ENCODE measurements at regions not wholly inside any gene's neighbourhood (a gene's known extent, or its start where the extent isn't known, plus 50 kb on each side); places are given as distances from the start of the nearest gene placed in this dataset.
A peak's percentile ranks its signal among the peaks of the same experiment; 100 is the strongest.
"Not testable (repeated sequence)": the region's sequence is repeated elsewhere in the genome, so short reads cannot be mapped to it uniquely, and the experiment has no call there.

- Histone ChIP-seq H3K27ac (ENCODE audit: low read length) (no peak overlapping the region), H3K36me3 (ENCODE audit: control insufficient read depth, low read depth, low read length) (no peaks in the 10 kb centered on the region), H3K9ac (ENCODE audit: low read length) (no peak overlapping the region), H3K9me3 (ENCODE audit: control insufficient read depth, low read depth, low read length) (no peaks in the 10 kb centered on the region), H3K4me3 (ENCODE audit: low read length) (no peak overlapping the region), H3K4me1 (ENCODE audit: control insufficient read depth, low read depth, low read length) (no peaks in the 10 kb centered on the region), H3K27me3 (ENCODE audit: control insufficient read depth, insufficient read depth, low read length) (no peaks in the 10 kb centered on the region)
Observed at GRCh38 chr6:78618970-78619369, 248.4 kb upstream of the IRAK1BP1 start.

GRCh38 chr6:78623554-78623953 lies 243.8 kb upstream of the IRAK1BP1 start:
- no peaks in the 10 kb centered on the region for H3K4me1 ChIP-seq (ENCODE audit: control insufficient read depth, low read depth, low read length)
- no peaks in the 10 kb centered on the region for H3K36me3 ChIP-seq (ENCODE audit: control insufficient read depth, low read depth, low read length)
- no peak overlapping the region for H3K9ac ChIP-seq (ENCODE audit: low read length)
- H3K27ac ChIP-seq (ENCODE audit: low read length): no peak overlapping the region
- no peaks in the 10 kb centered on the region for H3K27me3 ChIP-seq (ENCODE audit: control insufficient read depth, insufficient read depth, low read length)
- H3K4me3 ChIP-seq (ENCODE audit: low read length): no peak overlapping the region
- H3K9me3 ChIP-seq (ENCODE audit: control insufficient read depth, low read depth, low read length): no peaks in the 10 kb centered on the region

GRCh38 chr6:78629154-78629721 lies 238.1 kb upstream of the IRAK1BP1 start:
- Histone ChIP-seq H3K9me3 (ENCODE audit: control insufficient read depth, low read depth, low read length) (no peaks in the 10 kb centered on the region), H3K27ac (ENCODE audit: low read length) (no peak overlapping the region), H3K4me1 (ENCODE audit: control insufficient read depth, low read depth, low read length) (no peaks in the 10 kb centered on the region), H3K36me3 (ENCODE audit: control insufficient read depth, low read depth, low read length) (no peaks in the 10 kb centered on the region), H3K4me3 (ENCODE audit: low read length) (no peak overlapping the region), H3K27me3 (ENCODE audit: control insufficient read depth, insufficient read depth, low read length) (no peaks in the 10 kb centered on the region), H3K9ac (ENCODE audit: low read length) (no peak overlapping the region)

GRCh38 chr6:78629836-78630235 lies 237.5 kb upstream of the IRAK1BP1 start:
- H3K9me3 ChIP-seq (ENCODE audit: control insufficient read depth, low read depth, low read length): no peaks in the 10 kb centered on the region
- no peaks in the 10 kb centered on the region for H3K4me1 ChIP-seq (ENCODE audit: control insufficient read depth, low read depth, low read length)
- H3K27me3 ChIP-seq (ENCODE audit: control insufficient read depth, insufficient read depth, low read length): no peaks in the 10 kb centered on the region
- no peaks in the 10 kb centered on the region for H3K36me3 ChIP-seq (ENCODE audit: control insufficient read depth, low read depth, low read length)
- H3K9ac ChIP-seq (ENCODE audit: low read length): no peak overlapping the region
- no peak overlapping the region for H3K4me3 ChIP-seq (ENCODE audit: low read length)
- no peak overlapping the region for H3K27ac ChIP-seq (ENCODE audit: low read length)

- Histone ChIP-seq H3K9ac (ENCODE audit: low read length) (no peak overlapping the region), H3K27me3 (ENCODE audit: control insufficient read depth, insufficient read depth, low read length) (no peaks in the 10 kb centered on the region), H3K4me3 (ENCODE audit: low read length) (no peak overlapping the region), H3K36me3 (ENCODE audit: control insufficient read depth, low read depth, low read length) (no peaks in the 10 kb centered on the region), H3K27ac (ENCODE audit: low read length) (no peak overlapping the region), H3K4me1 (ENCODE audit: control insufficient read depth, low read depth, low read length) (no peaks in the 10 kb centered on the region), H3K9me3 (ENCODE audit: control insufficient read depth, low read depth, low read length) (no peaks in the 10 kb centered on the region)
Observed at GRCh38 chr6:78631976-78632375, 235.4 kb upstream of the IRAK1BP1 start.

GRCh38 chr6:78639111-78640110 lies 227.9 kb upstream of the IRAK1BP1 start:
- no peaks in the 10 kb centered on the region for H3K4me1 ChIP-seq (ENCODE audit: control insufficient read depth, low read depth, low read length)
- no peaks in the 10 kb centered on the region for H3K27me3 ChIP-seq (ENCODE audit: control insufficient read depth, insufficient read depth, low read length)
- H3K9ac ChIP-seq (ENCODE audit: low read length): no peak overlapping the region
- no peaks in the 10 kb centered on the region for H3K36me3 ChIP-seq (ENCODE audit: control insufficient read depth, low read depth, low read length)
- H3K9me3 ChIP-seq (ENCODE audit: control insufficient read depth, low read depth, low read length): no peaks in the 10 kb centered on the region
- H3K4me3 ChIP-seq (ENCODE audit: low read length): no peak overlapping the region
- no peak overlapping the region for H3K27ac ChIP-seq (ENCODE audit: low read length)

- H3K9me3 ChIP-seq (ENCODE audit: control insufficient read depth, low read depth, low read length); H3K36me3 ChIP-seq (ENCODE audit: control insufficient read depth, low read depth, low read length); H3K27me3 ChIP-seq (ENCODE audit: control insufficient read depth, insufficient read depth, low read length); H3K4me1 ChIP-seq (ENCODE audit: control insufficient read depth, low read depth, low read length); H3K27ac ChIP-seq (ENCODE audit: low read length); H3K4me3 ChIP-seq (ENCODE audit: low read length); H3K9ac ChIP-seq (ENCODE audit: low read length): not testable (repeated sequence)
Observed at GRCh38 chr6:78643976-78644375, 223.4 kb upstream of the IRAK1BP1 start.

- H3K9me3 ChIP-seq (ENCODE audit: control insufficient read depth, low read depth, low read length); H3K4me1 ChIP-seq (ENCODE audit: control insufficient read depth, low read depth, low read length); H3K27me3 ChIP-seq (ENCODE audit: control insufficient read depth, insufficient read depth, low read length); H3K27ac ChIP-seq (ENCODE audit: low read length); H3K36me3 ChIP-seq (ENCODE audit: control insufficient read depth, low read depth, low read length); H3K9ac ChIP-seq (ENCODE audit: low read length): not testable (repeated sequence)
- H3K4me3 ChIP-seq (ENCODE audit: low read length): peak overlapping the region; percentile 27
Observed at GRCh38 chr6:78646542-78647415, 220.6 kb upstream of the IRAK1BP1 start.

- not testable (repeated sequence) for H3K27me3 ChIP-seq (ENCODE audit: control insufficient read depth, insufficient read depth, low read length); H3K9me3 ChIP-seq (ENCODE audit: control insufficient read depth, low read depth, low read length)
- H3K4me1 ChIP-seq (ENCODE audit: control insufficient read depth, low read depth, low read length): peaks cover 10% of the 10 kb centered on the region
Observed at GRCh38 chr6:78665819-78666218, 201.5 kb upstream of the IRAK1BP1 start.

GRCh38 chr6:78666764-78667163 lies 200.6 kb upstream of the IRAK1BP1 start:
- no peak overlapping the region for H3K4me3 ChIP-seq (ENCODE audit: low read length)
- H3K27ac ChIP-seq (ENCODE audit: low read length): no peak overlapping the region
- no peaks in the 10 kb centered on the region for H3K36me3 ChIP-seq (ENCODE audit: control insufficient read depth, low read depth, low read length)
- H3K9ac ChIP-seq (ENCODE audit: low read length): no peak overlapping the region
- H3K4me1 ChIP-seq (ENCODE audit: control insufficient read depth, low read depth, low read length): peaks cover 11% of the 10 kb centered on the region
- H3K27me3 ChIP-seq (ENCODE audit: control insufficient read depth, insufficient read depth, low read length): no peaks in the 10 kb centered on the region
- H3K9me3 ChIP-seq (ENCODE audit: control insufficient read depth, low read depth, low read length): no peaks in the 10 kb centered on the region

More at GRCh38 chr6:78665819-78666218, 201.5 kb upstream of the IRAK1BP1 start:
- not testable (repeated sequence) for H3K4me3 ChIP-seq (ENCODE audit: low read length); H3K27ac ChIP-seq (ENCODE audit: low read length); H3K9ac ChIP-seq (ENCODE audit: low read length); H3K36me3 ChIP-seq (ENCODE audit: control insufficient read depth, low read depth, low read length)

- H3K9me3 ChIP-seq (ENCODE audit: control insufficient read depth, low read depth, low read length): no peaks in the 10 kb centered on the region
- peaks cover 11% of the 10 kb centered on the region for H3K4me1 ChIP-seq (ENCODE audit: control insufficient read depth, low read depth, low read length)
- H3K9ac ChIP-seq (ENCODE audit: low read length): no peak overlapping the region
- H3K27me3 ChIP-seq (ENCODE audit: control insufficient read depth, insufficient read depth, low read length): no peaks in the 10 kb centered on the region
- H3K36me3 ChIP-seq (ENCODE audit: control insufficient read depth, low read depth, low read length): no peaks in the 10 kb centered on the region
- no peak overlapping the region for H3K4me3 ChIP-seq (ENCODE audit: low read length)
- no peak overlapping the region for H3K27ac ChIP-seq (ENCODE audit: low read length)
Observed at GRCh38 chr6:78670156-78670555, 197.2 kb upstream of the IRAK1BP1 start.
